Adrenal gland (tissue), 5 donors: ENCODE measurements at regions not wholly inside any gene's neighbourhood (a gene's known extent, or its start where the extent isn't known, plus 50 kb on each side); places are given as distances from the start of the nearest gene placed in this dataset.

ENCODE experiments used
- POLR2A ChIP-seq, 2 donors: fragments of 450-650 bp; IDR thresholded peaks; one replicate each; pipeline ENCODE4 v1.6.1; 2017; ENCODE audit warnings: antibody characterized with exemption in 2 of 2, mild to moderate bottlenecking in 2 of 2, moderate library complexity in 1 of 2
- TF ChIP-seq, protein P1 (sequence below), 6 experiments: fragments of 450-650 bp in 4 of 6; fragments of 200-600 bp in 2 of 6; sonication (generic) in 1 of 6; IDR thresholded peaks; 1 replicate in 5 of 6; 2 replicates in 1 of 6; pipeline versions ENCODE4 v1.5.1 to v1.8.0; 2016 to 2021; ENCODE audit warnings: antibody characterized with exemption in 6 of 6, mild to moderate bottlenecking in 2 of 6, moderate library complexity in 1 of 6
- donor health status: DM: no; HTN: no; CAD: no.

DNA sequence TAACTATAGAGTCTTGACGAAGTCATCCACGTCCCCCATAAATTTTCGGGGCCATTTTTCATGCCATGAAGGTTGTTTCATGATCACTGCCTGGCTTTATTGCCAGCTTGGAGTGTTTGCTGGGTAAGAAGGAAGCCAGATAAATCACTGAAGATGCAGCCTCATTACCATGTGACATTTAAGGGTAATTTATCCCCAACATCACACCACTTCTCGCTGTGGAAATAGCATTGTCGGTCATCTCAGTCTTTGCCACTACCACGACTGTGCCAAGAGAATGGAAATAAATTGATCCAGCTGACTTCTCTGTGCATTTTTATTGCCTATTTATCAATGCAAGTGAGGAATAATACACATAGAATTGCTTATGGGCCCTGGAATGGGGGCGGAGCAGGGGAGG is 617.9 kb downstream of the AJAP1 start:
- TF ChIP-seq, protein P1, sequence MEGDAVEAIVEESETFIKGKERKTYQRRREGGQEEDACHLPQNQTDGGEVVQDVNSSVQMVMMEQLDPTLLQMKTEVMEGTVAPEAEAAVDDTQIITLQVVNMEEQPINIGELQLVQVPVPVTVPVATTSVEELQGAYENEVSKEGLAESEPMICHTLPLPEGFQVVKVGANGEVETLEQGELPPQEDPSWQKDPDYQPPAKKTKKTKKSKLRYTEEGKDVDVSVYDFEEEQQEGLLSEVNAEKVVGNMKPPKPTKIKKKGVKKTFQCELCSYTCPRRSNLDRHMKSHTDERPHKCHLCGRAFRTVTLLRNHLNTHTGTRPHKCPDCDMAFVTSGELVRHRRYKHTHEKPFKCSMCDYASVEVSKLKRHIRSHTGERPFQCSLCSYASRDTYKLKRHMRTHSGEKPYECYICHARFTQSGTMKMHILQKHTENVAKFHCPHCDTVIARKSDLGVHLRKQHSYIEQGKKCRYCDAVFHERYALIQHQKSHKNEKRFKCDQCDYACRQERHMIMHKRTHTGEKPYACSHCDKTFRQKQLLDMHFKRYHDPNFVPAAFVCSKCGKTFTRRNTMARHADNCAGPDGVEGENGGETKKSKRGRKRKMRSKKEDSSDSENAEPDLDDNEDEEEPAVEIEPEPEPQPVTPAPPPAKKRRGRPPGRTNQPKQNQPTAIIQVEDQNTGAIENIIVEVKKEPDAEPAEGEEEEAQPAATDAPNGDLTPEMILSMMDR (IDR thresholded peaks at IDR 0.05), result no peak
- TF ChIP-seq POLR2A (IDR thresholded peaks at IDR 0.05), result no peak
